Thyroid gland (tissue), 4 donors: ENCODE measurements at regions not wholly inside any gene's neighbourhood (a gene's known extent, or its start where the extent isn't known, plus 50 kb on each side); places are given as distances from the start of the nearest gene placed in this dataset.

Experiments
- CTCF ChIP-seq, 6 experiments: fragments of 200-600 bp in 3 of 6; fragments of 450-650 bp in 3 of 6; sonication (generic) in 3 of 6; IDR thresholded peaks; one replicate each; pipeline ENCODE4 v1.5.1; 2016 to 2019; ENCODE audit warnings: antibody characterized with exemption in 6 of 6, mild to moderate bottlenecking in 2 of 6, inconsistent platforms in 1 of 6, moderate library complexity in 1 of 6
- POLR2A ChIP-seq, 2 donors: fragments of 450-650 bp; IDR thresholded peaks; one replicate each; pipeline ENCODE4 v1.6.1; 2017; ENCODE audit warnings: antibody characterized with exemption in 2 of 2, mild to moderate bottlenecking in 2 of 2, moderate library complexity in 1 of 2

- no peak for TF ChIP-seq POLR2A (IDR thresholded peaks at IDR 0.05)
- no peak for TF ChIP-seq CTCF (IDR thresholded peaks at IDR 0.05)
Measured at GRCh38 chr2:155701721-155702120, 630.8 kb downstream of the NR4A2 start.
